Peyer's patch (tissue), 4 donors: ENCODE measurements at regions not wholly inside any gene's neighbourhood (a gene's known extent, or its start where the extent isn't known, plus 50 kb on each side); places are given as distances from the start of the nearest gene placed in this dataset.
"Not testable (repeated sequence)": the region's sequence is repeated elsewhere in the genome, so short reads cannot be mapped to it uniquely, and the experiment has no call there.

Experiments used
- DNase-seq, 3 donors: peaks; one replicate each; pipeline ENCODE4 v3.0.0-alpha.2; 2017 to 2019
- H3K27ac ChIP-seq, 4 donors: fragments of 200-600 bp; sonication (generic); one replicate each; pipeline ENCODE4 v1.5.1; 2016 to 2019
- H3K27me3 ChIP-seq, 2 donors: fragments of 200-600 bp; sonication (generic); one replicate each; pipeline ENCODE4 v1.5.1; 2019
- H3K36me3 ChIP-seq, 3 donors: fragments of 200-600 bp; sonication (generic); one replicate each; pipeline ENCODE4 v1.5.1; 2016 to 2019
- H3K4me1 ChIP-seq, 4 donors: fragments of 200-600 bp; sonication (generic); one replicate each; pipeline ENCODE4 v1.5.1; 2016 to 2019
- H3K4me3 ChIP-seq, 4 donors: fragments of 200-600 bp; sonication (generic); 1 replicate in 3 of 4; 2 replicates in 1 of 4; pipeline ENCODE4 v1.5.1; 2016 to 2019; ENCODE audit warnings: mild to moderate bottlenecking in 1 of 4
- H3K9me3 ChIP-seq, 4 donors: fragments of 200-600 bp; sonication (generic); one replicate each; pipeline ENCODE4 v1.5.1; 2016 to 2019; ENCODE audit warnings: mild to moderate bottlenecking in 1 of 4
- POLR2A ChIP-seq, 2 donors: fragments of 450-650 bp; IDR thresholded peaks; one replicate each; pipeline ENCODE4 v1.5.1; 2017; ENCODE audit warnings: antibody characterized with exemption in 2 of 2, mild to moderate bottlenecking in 2 of 2, moderate library complexity in 2 of 2
- TF ChIP-seq, protein P1 (sequence below), 6 experiments: fragments of 450-650 bp in 4 of 6; fragments of 200-600 bp in 2 of 6; sonication (generic) in 1 of 6; IDR thresholded peaks; one replicate each; pipeline ENCODE4 v1.5.1; 2017 to 2019; ENCODE audit warnings: antibody characterized with exemption in 6 of 6, mild to moderate bottlenecking in 3 of 6, moderate library complexity in 1 of 6

DNA sequence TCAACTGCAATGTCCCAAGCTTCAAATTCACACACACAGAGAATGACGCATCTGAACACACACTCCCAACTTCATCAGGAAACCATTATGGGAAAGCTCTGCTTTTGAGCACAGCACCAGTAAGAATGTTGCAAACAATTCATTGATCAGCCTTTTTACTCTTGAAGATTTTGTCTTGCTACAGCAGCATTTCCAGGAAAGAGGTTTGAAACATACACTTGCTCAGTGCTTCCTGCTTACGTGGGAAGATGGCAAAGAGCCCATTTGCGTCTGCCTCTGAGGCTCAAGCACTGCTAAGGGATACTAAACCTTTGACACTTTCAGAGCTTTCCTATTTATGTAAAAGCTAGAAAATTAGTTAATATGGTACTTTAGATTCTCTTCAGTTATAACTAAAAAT, 77.2 kb upstream of the MON1B start:
- H3K9me3 ChIP-seq, result no peaks in the 10 kb centered on the region

DNA sequence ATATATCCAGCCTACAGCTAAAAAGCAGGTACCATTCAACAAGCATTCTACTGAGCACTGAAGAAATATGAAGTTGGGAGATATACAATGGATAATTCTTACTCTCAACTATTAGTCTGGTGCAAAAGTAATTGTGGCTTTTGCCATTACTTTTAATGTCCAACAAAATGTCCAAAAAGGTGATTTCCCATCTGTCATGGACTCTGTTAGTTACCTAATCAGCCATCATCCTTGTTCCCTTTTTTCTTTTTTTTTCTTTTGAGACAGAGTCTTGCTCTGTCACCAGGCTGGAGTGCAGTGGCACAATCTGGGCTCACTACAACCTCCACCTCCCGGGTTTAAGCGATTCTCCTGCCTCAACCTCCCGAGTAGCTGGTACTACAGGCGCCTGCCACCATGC, 76.6 kb upstream of the MON1B start:
- not testable (repeated sequence) for H3K27me3 ChIP-seq, DNase-seq, H3K36me3 ChIP-seq, H3K9me3 ChIP-seq, H3K4me3 ChIP-seq, H3K27ac ChIP-seq, H3K4me1 ChIP-seq

More for the DNA sequence above, 77.2 kb upstream of the MON1B start:
- DNase-seq, result no peak
- no peak overlapping the region for H3K27ac ChIP-seq
- no peaks in the 10 kb centered on the region for H3K36me3 ChIP-seq
- TF ChIP-seq, protein P1, sequence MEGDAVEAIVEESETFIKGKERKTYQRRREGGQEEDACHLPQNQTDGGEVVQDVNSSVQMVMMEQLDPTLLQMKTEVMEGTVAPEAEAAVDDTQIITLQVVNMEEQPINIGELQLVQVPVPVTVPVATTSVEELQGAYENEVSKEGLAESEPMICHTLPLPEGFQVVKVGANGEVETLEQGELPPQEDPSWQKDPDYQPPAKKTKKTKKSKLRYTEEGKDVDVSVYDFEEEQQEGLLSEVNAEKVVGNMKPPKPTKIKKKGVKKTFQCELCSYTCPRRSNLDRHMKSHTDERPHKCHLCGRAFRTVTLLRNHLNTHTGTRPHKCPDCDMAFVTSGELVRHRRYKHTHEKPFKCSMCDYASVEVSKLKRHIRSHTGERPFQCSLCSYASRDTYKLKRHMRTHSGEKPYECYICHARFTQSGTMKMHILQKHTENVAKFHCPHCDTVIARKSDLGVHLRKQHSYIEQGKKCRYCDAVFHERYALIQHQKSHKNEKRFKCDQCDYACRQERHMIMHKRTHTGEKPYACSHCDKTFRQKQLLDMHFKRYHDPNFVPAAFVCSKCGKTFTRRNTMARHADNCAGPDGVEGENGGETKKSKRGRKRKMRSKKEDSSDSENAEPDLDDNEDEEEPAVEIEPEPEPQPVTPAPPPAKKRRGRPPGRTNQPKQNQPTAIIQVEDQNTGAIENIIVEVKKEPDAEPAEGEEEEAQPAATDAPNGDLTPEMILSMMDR (IDR thresholded peaks at IDR 0.05), result no peak
- no peak for TF ChIP-seq POLR2A (IDR thresholded peaks at IDR 0.05)
- no peaks in the 10 kb centered on the region for H3K27me3 ChIP-seq
- no peak overlapping the region for H3K4me3 ChIP-seq
- H3K4me1 ChIP-seq, result no peaks in the 10 kb centered on the region

DNA sequence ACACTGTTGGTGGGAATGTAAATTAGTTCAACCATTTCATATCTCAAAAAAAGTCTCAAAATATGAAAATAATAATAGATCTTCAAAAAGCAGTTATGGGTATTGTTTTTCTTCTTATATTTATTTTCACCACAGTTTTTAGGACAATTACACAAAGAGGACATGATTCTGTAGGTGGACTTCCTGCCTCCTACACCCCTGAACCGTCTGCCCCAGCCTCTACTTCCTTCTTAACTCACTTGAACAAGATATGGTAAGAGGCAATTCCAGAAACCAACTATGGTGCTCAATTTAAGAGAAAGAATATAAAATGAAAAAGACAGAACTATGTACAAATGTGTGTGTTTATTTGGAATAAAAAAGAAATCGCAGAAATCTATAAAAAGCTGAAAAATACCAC, 74.1 kb upstream of the MON1B start:
- DNase-seq, result no peak
- Histone ChIP-seq H3K36me3 (no peaks in the 10 kb centered on the region), H3K4me3 (no peak overlapping the region), H3K4me1 (no peaks in the 10 kb centered on the region), H3K27me3 (no peaks in the 10 kb centered on the region), H3K27ac (no peak overlapping the region), H3K9me3 (no peaks in the 10 kb centered on the region)
- TF ChIP-seq, protein P1 (IDR thresholded peaks at IDR 0.05), result no peak
- TF ChIP-seq POLR2A (IDR thresholded peaks at IDR 0.05), result no peak

DNA sequence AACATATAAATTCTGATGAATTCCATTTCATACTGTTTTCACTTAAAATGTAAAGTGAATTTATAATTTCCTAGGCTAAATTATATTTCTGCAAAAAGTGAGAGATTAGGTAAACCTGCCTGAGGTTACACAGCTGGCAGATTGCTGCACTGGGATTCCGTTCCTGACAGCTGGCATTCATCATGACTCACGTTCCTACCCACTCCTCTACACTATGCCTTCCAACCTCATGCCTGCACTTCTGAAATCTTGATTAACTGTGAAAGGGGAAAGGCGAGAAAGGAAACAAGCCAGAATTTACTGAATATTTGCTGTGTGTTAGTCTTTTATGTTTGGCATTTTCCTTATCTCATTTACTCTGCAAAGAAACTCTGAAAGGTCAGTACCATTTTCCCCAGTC, 73.3 kb upstream of the MON1B start:
- H3K9me3 ChIP-seq, result no peaks in the 10 kb centered on the region
- H3K36me3 ChIP-seq, result no peaks in the 10 kb centered on the region
- no peaks in the 10 kb centered on the region for H3K4me1 ChIP-seq
- H3K27me3 ChIP-seq, result no peaks in the 10 kb centered on the region
- no peak for DNase-seq
- H3K27ac ChIP-seq, result no peak overlapping the region
- H3K4me3 ChIP-seq, result no peak overlapping the region
- TF ChIP-seq, protein P1 (IDR thresholded peaks at IDR 0.05), result no peak
- no peak for TF ChIP-seq POLR2A (IDR thresholded peaks at IDR 0.05)

DNA sequence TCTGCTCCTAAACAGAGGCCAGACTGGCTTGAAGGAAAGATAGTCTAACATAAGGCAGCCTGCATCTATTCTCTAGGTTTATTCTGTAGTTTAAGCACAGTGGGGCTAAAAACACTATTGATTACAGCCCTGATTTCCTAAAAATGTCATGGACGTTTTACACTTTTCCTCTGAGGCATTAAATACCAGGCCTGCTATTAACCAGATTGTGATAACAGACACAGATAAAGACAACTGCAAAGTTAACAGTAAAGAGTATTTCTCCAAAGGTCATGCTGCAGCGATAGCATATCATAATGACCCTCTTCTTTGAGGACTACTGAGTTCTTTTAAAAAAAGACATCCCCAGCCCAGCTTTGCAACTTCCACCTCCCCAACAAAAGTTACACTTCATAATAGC, 59.6 kb upstream of the MON1B start:
- no peaks in the 10 kb centered on the region for H3K27me3 ChIP-seq
- H3K4me3 ChIP-seq, result no peak overlapping the region
- DNase-seq, result no peak
- no peaks in the 10 kb centered on the region for H3K4me1 ChIP-seq
- no peak for TF ChIP-seq POLR2A (IDR thresholded peaks at IDR 0.05)
- TF ChIP-seq, protein P1 (IDR thresholded peaks at IDR 0.05), result no peak
- H3K27ac ChIP-seq, result no peak overlapping the region
- no peaks in the 10 kb centered on the region for H3K9me3 ChIP-seq
- no peaks in the 10 kb centered on the region for H3K36me3 ChIP-seq

DNA sequence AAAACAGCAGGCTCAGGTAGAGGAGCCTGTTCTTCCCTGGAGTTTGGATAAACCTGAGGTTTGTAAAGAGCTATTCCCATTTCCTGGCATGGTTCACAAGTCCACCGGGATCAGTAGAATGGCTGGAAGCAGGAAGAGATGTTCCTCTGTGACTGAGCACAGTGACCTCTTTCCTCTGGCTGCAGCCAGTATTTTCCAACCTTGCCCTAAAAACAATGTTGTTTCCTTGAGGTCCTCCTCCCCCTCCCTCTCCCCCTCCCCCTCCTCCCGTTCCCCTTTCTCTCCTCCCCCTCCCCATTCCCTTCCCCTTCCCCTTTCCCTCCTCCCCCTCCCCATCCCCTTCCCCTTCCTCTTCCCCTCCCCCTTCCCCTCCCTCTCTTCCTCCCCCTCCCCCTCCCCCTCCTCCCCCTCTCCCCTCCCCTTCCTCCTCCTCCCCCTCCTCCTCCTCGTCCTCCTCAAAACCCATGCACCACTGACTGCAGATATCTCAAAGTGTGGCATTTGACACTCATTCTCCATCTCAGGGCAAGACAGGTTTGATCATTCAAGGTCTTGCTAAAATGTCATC, 58.9 kb upstream of the MON1B start:
- DNase-seq, result no peak
- H3K4me3 ChIP-seq, result no peak overlapping the region
- no peaks in the 10 kb centered on the region for H3K4me1 ChIP-seq
- H3K27ac ChIP-seq, result no peak overlapping the region
- H3K27me3 ChIP-seq, result no peaks in the 10 kb centered on the region
- no peaks in the 10 kb centered on the region for H3K36me3 ChIP-seq
- no peaks in the 10 kb centered on the region for H3K9me3 ChIP-seq
- TF ChIP-seq POLR2A (IDR thresholded peaks at IDR 0.05), result no peak
- TF ChIP-seq, protein P1 (IDR thresholded peaks at IDR 0.05), result no peak
